Renal pelvis (tissue), 1 donor: ENCODE measurements at regions not wholly inside any gene's neighbourhood (a gene's known extent, or its start where the extent isn't known, plus 50 kb on each side); places are given as distances from the start of the nearest gene placed in this dataset.

Experiments
- DNase-seq: peaks from one replicate; pipeline ENCODE4 v3.0.0-alpha.2; 2013

DNA sequence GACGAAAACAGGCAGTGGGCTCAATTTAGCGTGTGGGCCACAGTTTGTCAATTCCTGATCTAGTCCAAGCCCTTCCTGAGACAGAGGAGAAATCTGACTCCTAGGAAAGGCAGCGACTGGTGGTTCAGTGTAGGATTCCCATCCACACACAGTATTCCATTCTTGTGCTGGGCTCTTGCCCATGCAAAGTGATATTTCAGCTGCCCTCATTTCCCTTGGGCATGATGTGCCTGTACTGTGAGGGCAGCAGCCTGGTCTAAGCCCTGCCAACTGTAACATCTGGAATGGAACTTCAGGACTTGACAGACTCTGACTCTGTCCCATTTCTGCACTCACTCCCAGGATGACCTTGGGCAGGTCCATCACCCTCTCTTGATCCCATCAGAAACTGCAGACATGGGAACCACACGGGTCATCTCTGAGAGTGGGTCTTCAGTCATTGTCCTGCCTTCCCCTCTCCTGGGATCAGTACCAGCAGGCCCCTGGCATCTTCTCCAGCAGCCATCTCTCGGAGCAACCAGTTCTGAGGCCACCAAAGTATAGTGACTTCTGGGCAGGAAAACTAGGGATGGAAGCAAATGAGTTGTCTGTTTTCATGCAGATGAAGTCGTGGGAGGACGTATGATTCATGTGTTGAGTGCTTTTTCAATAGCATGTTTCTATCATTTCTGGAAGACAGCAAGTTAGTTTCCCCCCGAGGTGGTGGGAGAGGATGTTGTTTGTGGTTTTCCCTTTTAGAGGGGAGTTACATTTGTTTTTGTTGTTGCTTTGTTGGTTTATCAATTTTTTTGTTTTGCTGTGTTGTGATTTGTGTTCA, 54.2 kb upstream of the BCL2L14 start:
- DNase-seq: no peak

- no peak for DNase-seq
Measured at GRCh38 chr12:12017135-12017581, 53.6 kb upstream of the BCL2L14 start.

- no peak for DNase-seq
Measured at GRCh38 chr12:12017798-12018197, 52.9 kb upstream of the BCL2L14 start.

DNA sequence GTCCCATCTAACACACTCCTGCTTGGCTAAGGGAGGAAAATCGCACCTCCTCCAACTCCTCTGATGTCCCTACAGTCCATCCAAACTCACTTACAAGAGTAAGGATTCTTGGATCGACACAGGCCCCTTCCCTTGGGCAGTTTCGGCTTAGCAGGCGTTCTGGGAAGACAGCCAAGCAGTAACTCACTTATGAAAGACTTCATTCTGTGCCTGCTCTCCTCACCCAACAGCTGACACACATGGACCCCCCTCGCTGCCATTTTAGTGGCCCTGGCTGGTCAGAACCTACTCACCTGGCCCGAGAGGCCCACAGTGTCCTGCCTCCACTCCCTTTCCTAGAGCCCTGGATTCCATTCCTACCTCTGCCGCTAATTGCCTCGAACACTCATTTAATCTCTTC, 52.3 kb upstream of the BCL2L14 start:
- DNase-seq: no peak

DNA sequence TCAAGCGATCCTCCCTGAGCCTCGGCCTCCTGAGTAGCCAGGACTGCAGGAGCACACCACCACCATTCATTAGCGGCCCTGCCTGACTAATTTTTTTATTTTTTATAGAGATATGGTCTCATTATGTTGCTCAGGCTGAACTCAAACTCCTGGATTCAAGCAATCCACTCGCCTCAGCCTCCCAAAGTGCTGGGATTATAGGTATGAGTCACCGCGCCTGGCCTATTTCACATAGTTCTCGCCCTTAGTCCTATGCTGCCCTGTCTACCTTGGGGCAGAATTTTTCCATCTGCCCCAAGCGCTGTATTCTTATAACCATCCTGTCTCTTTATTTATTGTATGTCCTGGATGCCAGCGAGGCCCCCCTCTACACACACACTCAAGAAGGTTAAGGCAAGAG, 50.9 kb upstream of the BCL2L14 start:
- DNase-seq: no peak

GRCh38 chr12:12020762-12021161, 50.0 kb upstream of the BCL2L14 start:
- no peak for DNase-seq
